ENCODE measurements at regions not wholly inside any gene's neighbourhood (a gene's known extent, or its start where the extent isn't known, plus 50 kb on each side); places are given as distances from the start of the nearest gene placed in this dataset.
"Not testable (repeated sequence)": the region's sequence is repeated elsewhere in the genome, so short reads cannot be mapped to it uniquely, and the experiment has no call there.

- no peak overlapping the region for H3K27ac ChIP-seq
- DNase-seq = no peak
- no peak for ATAC-seq
- intact Hi-C loops (cut with DNase I) = no loop called here
- no peaks in the 10 kb centered on the region for H3K36me3 ChIP-seq
- no peaks in the 10 kb centered on the region for H3K9me3 ChIP-seq
- no peak for TF ChIP-seq CTCF (IDR thresholded peaks at IDR 0.05)
- TF ChIP-seq POLR2A (IDR thresholded peaks at IDR 0.05) = no peak
- no peaks in the 10 kb centered on the region for H3K4me1 ChIP-seq
- WGBS (ENCODE audit: insufficient coverage, low coverage, low lambda C conversion rate, missing lambda C conversion rate) = 38% methylated on average over 2 of the region's 2 CpGs
- no peaks in the 10 kb centered on the region for H3K27me3 ChIP-seq
- no peak overlapping the region for H3K4me3 ChIP-seq
Measured at GRCh38 chr4:111359602-111360001, 736.7 kb upstream of the PITX2 start.

GRCh38 chr4:111360906-111361305 lies 738.0 kb upstream of the PITX2 start:
- ATAC-seq (no peak), DNase-seq (no peak)
- intact Hi-C loops (cut with DNase I) = no loop called here
- Histone ChIP-seq H3K4me3 (no peak overlapping the region), H3K4me1 (no peaks in the 10 kb centered on the region), H3K27me3 (no peaks in the 10 kb centered on the region), H3K36me3 (no peaks in the 10 kb centered on the region), H3K27ac (no peak overlapping the region), H3K9me3 (no peaks in the 10 kb centered on the region)
- 23% methylated on average over 1 of the region's 1 CpG for WGBS (ENCODE audit: insufficient coverage, low coverage, low lambda C conversion rate, missing lambda C conversion rate)
- TF ChIP-seq CTCF (IDR thresholded peaks at IDR 0.05) = no peak

- intact Hi-C loops (cut with DNase I) = no loop called here
- ATAC-seq = no peak
- Histone ChIP-seq H3K9me3 (no peaks in the 10 kb centered on the region), H3K27me3 (no peaks in the 10 kb centered on the region), H3K4me3 (no peak overlapping the region), H3K36me3 (no peaks in the 10 kb centered on the region), H3K4me1 (no peaks in the 10 kb centered on the region), H3K27ac (no peak overlapping the region)
- no peak for TF ChIP-seq POLR2A (IDR thresholded peaks at IDR 0.05)
- WGBS (ENCODE audit: insufficient coverage, low coverage, low lambda C conversion rate, missing lambda C conversion rate) = 60% methylated on average over 1 of the region's 1 CpG
- DNase-seq = no peak
Measured at GRCh38 chr4:111362941-111363361, 740.1 kb upstream of the PITX2 start.

GRCh38 chr4:111377880-111378279 lies 755.0 kb upstream of the PITX2 start:
- H3K9me3 ChIP-seq; H3K27ac ChIP-seq; DNase-seq; H3K4me1 ChIP-seq; ATAC-seq; H3K27me3 ChIP-seq; H3K4me3 ChIP-seq; intact Hi-C loops (cut with DNase I); H3K36me3 ChIP-seq: not testable (repeated sequence)
- WGBS (ENCODE audit: insufficient coverage, low coverage, low lambda C conversion rate, missing lambda C conversion rate) = 74% methylated on average over 11 of the region's 14 CpGs

GRCh38 chr4:111388561-111388960 lies 756.7 kb upstream of the FAM241A start:
- Histone ChIP-seq H3K27me3 (no peaks in the 10 kb centered on the region), H3K9me3 (no peaks in the 10 kb centered on the region), H3K36me3 (no peaks in the 10 kb centered on the region), H3K27ac (no peak overlapping the region), H3K4me1 (no peaks in the 10 kb centered on the region), H3K4me3 (no peak overlapping the region)
- intact Hi-C loops (cut with DNase I) = no loop called here
- ATAC-seq (no peak), DNase-seq (no peak)
- 36% methylated on average over 1 of the region's 1 CpG for WGBS (ENCODE audit: insufficient coverage, low coverage, low lambda C conversion rate, missing lambda C conversion rate)
- no peak for TF ChIP-seq POLR2A (IDR thresholded peaks at IDR 0.05)
- TF ChIP-seq CTCF (IDR thresholded peaks at IDR 0.05) = no peak

GRCh38 chr4:111391829-111392228 lies 753.4 kb upstream of the FAM241A start:
- intact Hi-C loops (cut with DNase I) = no loop called here
- no peak for TF ChIP-seq POLR2A (IDR thresholded peaks at IDR 0.05)
- no peak for TF ChIP-seq CTCF (IDR thresholded peaks at IDR 0.05)

More at GRCh38 chr4:111391829-111392228, 753.4 kb upstream of the FAM241A start:
- no peaks in the 10 kb centered on the region for H3K27me3 ChIP-seq
- no peaks in the 10 kb centered on the region for H3K36me3 ChIP-seq
- 41% methylated on average over 6 of the region's 6 CpGs for WGBS (ENCODE audit: insufficient coverage, low coverage, low lambda C conversion rate, missing lambda C conversion rate)
- no peaks in the 10 kb centered on the region for H3K4me1 ChIP-seq
- ATAC-seq (no peak), DNase-seq (no peak)
- H3K27ac ChIP-seq = no peak overlapping the region
- no peak overlapping the region for H3K4me3 ChIP-seq
- no peaks in the 10 kb centered on the region for H3K9me3 ChIP-seq

Data from right lobe of liver (tissue), 6 donors.